GM21381 (cell line): ENCODE measurements at regions not wholly inside any gene's neighbourhood (a gene's known extent, or its start where the extent isn't known, plus 50 kb on each side); places are given as distances from the start of the nearest gene placed in this dataset.

ENCODE experiments used
- ATAC-seq: cut with Tn5 transposase; IDR thresholded peaks from one replicate; pipeline ENCODE4 v1.9.1; 2021; ENCODE audit warnings: mild to moderate bottlenecking, moderate library complexity; ENCODE audit not compliant: unreplicated experiment

DNA sequence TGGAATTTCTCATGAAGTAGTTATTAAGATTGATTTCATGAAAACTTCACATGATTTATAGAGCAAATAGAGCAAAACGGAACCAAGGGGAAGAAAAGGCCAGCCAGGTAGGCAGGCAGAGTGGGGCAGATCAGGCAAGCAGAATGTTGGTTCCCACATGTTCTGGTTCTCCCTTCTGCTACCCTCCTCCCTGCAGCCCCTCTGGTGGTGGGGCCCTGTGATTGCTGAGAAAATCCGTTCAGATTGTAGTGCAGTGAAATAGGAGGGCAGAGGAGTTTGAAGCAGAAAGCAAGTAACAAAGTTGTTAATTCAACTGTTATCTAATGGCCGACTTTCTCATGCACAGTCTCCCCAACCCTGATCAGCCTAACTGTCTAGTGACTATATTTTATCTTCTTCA lies 185.3 kb downstream of the MID1IP1 start:
- ATAC-seq: no peak

DNA sequence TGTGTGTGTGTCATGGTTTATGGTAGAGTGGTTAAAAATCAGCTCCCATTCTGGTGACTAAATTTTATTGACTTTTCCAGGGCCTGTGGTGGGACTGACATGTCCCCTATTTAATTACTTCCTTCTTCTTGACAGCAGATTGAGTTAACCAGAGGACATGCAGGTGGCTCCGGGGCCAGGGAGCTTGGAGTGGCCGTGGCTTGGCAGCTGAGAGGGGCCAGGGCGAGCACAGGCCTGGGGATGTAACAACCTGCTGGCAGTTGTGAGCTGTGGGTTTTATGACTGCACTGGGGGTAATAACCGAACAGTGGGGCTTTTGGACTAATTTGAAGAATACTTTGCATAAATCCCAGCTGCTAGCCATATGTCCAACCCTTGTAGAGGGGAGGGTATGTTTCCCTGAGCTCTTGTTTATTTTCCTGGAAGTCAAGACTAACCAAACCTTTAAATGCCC lies 186.0 kb downstream of the MID1IP1 start:
- ATAC-seq: no peak

DNA sequence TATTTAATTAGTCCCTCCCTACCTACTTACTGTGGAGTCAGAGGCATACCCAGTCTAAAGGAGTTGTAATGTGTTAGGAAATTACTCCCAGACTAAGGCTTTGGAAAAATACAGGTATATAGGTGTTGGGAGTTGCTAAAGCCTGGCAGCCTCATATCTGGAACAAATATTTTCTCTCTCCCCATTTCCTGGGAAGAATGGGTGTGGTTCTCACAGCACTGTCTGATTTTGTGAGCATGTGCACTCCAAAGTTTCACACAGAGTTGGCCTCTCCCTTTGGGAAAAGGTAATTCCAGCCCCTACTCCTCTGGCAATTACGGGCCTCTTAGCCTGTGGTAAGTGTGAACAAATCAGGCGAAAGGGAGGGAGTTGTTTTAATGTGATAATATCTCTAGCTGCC lies 187.0 kb downstream of the MID1IP1 start:
- ATAC-seq: no peak

DNA sequence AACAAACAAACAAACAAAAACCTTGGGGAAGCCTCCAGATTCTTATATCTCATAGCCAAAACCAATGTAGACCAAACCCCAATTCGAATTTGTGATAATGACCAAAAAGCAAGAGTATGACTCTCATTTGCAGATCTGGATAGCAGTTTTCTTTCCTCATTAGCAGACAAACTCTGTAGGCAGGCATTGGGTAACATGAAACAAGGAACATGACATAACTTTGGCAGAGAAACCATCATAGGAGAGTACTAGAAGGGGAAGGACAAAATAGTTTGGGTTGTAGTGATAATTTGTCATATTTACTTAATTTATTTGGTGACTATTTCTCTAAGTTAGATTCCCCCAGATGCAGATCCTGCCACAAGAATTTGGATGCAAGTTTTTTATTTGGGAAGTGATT lies 187.8 kb downstream of the MID1IP1 start:
- ATAC-seq: no peak

DNA sequence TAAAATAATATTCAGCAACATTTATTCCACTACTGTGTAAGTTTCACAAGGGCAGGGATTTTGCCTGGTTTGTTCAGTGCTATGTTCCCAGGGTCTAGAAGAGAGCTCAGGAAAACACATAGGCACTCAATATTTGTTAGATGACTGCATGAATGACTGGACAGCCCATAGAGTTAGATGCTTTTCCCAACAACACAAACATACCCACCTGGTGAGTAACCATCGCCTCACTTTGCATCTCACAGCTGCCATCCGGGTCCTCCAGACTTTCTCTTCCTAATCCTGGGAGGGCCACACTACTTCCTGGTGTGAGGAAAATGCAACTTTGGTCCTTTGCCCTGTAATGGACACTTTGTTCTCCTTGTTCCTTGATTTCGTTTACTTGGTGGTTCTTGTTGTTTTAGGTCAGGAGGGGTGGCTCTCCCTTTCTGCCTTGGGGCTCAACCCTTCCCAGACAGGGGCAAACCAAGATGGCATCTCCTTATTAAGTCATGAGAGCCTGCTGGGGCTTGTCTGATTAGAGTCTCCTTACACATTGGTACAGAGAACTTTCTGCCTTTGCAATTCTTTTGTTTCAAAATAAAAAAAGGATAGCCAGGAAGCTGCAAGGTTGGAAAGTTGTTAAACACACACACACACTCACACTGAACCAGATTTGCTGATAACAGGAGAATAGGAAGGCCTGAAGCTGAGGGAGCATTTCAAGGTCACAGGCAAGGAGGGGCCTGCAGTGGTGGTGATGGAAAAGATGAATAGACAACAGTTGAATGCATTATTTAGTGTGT lies 190.6 kb downstream of the MID1IP1 start:
- ATAC-seq: no peak

DNA sequence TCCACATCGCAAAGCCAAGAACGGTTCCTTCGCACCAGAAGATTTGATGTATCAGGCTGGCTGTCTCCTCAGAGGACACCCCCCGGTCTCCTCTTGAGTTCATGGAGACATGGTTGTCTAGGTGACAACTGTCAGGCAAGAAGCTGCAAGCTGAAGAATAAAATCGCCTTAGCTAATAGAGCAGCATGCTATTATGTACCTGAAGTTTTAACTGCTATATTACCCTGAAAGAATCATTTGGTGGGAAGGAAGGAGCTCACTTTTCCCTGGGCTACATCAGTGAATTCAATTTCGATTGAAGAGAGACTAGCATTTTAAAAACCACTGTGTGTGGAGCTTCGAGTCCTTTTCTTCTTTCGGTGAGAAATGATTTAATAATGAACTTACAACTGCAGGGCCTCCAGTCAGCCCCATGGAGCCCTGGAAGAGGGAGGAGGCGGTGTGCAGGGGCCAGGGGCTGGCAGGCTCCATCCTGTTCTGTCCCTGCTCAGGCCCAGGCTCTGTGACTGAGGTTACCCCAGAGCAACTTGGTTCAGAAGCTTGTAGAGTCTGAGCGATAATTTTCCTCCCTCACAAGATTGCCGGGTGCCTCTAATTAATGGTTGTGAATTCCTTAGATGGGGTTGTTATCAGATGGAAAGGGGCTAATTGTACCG lies 191.3 kb downstream of the MID1IP1 start:
- ATAC-seq: no peak

DNA sequence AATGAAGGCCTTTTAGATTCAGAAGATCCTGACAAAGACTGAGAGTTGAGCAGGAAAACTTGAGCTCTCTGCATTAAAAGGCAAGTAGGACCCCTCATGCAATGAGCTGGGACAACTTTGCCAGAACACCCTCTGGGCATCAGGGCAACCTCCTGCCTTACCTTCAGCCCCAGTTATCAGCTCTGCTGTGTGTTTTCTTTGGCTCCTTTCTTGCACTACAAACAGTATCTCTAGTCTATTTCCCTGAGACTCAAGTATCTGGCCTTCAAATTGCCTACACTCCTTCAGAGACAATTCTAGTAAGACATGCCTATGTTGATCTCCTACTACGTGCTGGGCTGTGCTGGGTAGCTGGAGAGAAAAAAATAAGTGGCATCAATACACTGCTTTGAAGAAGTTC lies 192.2 kb downstream of the MID1IP1 start:
- no peak for ATAC-seq

DNA sequence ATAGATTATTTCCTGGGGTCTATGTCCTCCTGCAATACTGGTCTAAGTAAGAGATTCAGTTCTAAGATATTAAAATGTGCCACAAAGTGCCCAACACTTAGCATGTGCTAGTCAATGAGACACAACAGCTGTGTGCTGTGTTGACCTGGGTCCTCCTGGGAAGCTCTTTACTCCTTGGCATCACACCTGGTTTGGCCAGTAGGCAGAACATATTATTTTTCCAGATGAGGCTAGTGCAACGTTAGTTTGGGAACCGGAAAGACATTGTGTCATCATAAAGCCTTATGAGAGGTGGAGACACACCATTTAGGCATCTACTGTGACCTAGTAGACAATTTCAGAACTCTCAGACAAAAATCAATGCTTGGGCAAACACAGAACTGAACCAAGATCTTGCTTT lies 197.8 kb downstream of the MID1IP1 start:
- ATAC-seq: no peak

DNA sequence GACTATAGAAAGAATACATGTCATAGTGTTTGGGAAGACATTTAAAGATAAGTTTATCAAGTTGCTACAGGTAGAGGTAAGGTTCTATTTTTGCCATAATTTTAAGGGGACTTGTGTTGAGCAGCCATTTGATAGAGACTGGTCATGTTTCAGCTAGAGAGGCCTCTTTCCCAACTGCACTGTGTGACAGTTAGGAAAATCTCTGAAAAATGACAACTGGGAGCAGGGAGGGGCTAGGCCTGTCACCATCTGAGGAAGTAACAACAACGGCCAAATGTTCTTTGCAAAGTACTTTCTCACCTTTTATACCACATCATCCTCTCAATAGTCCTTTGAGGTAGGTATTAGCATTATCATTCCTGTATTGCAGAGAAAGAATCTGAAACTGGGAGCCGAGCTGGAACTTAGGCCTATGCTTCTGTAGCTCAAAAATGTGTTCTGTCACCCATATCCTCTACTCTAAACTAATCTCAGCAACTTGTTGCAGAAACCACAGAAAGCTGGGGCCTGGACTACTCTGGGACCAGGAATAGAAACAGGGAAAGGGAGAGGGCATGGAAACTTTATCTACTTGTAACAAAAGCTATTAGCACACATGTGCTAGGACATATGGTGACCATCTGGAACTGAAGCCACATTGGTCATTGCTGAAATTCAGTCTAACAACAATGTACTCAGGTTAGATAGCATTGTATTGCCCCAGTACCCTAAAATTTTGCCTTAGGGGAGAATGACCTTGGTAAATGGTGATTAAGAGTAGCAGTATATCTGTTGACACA lies 198.9 kb downstream of the MID1IP1 start:
- ATAC-seq: no peak

DNA sequence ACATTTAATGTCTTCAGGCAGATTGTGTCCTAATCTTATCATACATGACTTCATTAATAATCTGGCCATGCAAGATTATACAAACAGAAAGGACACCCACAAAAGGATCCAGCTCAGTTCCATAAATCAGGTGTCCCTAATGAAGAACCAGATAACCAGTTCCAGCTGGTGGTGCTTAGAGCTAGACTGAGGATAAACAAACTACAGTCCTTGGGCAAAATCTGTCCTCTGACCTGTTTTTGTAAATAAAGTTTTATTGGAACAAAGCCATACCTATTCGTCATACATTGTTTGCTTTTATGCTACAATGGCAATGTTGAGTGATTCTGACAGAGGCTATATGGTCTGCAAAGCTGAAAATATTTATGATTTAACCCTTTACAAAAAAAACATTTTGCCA lies 199.5 kb downstream of the MID1IP1 start:
- no peak for ATAC-seq

DNA sequence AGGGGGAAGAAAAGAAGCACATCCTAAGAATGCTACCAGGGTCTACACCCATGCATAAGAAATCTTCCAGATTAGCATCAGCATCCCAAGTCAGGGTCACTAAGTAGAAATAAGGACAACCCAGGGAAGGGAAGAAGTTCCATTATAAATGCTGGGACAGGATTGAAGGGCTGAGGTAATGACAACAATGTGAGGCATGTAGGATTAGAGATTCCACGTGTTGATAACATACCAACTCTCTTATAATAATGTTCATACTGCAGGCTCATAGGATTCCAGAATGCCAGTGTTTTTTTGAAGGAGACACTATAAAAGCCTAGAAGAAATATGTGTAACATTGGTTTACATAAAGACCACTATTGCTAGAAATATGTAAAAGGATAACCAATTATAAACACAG lies 201.2 kb downstream of the MID1IP1 start:
- no peak for ATAC-seq

DNA sequence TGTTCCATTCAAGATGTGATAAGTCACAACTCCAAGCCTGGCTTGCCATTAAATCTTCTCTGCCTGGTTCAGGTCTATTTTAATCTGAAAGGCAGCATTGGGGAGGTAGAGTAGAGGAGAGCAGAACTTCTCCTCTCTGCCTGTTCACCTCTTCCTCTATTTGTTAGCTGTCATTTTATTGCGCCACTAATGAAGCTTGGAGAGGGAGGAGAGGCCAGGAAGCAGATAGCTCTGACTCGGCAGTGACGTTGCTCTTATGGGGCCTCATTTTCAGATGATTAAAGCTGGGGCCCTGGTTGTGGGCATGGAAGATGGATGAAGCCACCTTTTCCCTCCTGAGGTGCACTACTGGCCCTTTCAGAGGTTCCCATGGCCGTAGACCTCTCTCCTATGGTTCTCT lies 207.3 kb downstream of the MID1IP1 start:
- ATAC-seq: no peak

DNA sequence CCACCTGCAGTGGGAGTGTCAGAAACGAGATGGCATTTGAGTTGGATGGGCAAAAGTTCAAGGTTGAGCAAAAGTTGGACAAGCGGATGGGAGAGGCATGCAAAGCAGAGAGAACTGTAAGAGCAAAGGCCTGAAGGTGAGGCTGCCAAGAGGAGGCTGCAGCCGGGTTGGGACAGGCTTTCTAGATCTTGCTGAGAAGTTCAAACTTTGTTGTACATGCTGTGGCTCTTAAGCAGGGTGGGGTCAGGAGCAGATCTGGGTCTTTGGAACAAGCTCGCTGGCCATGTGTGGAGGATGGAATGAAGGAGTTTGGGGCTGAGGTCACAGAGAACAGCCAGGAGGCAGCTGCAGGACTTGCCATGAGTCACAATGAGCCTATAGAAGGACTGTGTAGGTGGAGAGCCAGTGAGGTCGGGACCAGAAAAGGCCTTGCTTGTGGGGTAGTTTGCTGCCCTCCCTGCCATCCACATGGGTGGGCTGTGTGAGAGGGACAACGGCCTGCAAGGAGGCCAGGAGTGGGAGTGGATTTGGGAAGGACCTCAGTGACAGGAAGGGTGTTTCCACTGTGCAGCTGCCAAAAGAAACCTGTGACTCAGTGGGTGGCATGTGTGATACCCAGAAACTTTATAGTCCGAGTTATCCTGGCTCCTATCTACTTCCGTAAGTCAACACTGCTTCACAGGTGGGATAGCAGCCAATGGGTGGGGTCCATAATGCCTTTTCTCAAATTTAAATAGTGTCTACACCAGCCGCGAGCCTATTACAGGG lies 210.4 kb downstream of the MID1IP1 start:
- no peak for ATAC-seq

DNA sequence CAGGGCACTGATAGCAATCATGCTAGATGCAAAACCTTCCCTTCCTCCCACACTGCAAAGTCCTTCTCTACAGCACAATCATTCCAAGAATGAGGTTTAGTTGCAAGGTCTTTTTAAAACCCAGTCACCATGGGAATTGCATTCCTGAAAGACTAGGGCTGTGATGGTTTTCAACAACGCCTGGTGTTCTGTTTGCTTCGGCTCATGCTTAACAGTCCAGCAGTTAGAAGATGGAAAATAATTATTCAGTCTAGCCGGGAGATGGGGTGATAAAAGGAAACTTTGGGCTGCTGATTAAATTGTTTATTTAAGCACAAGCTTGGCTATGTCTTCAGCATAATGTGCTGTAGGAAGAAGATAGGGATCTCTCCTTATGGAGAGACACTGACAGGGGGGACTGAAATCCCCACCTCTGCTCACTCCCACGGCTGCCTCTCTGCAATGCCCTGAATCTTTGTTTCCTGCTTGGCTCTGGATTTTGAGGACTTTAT lies 211.4 kb downstream of the MID1IP1 start:
- ATAC-seq: no peak

DNA sequence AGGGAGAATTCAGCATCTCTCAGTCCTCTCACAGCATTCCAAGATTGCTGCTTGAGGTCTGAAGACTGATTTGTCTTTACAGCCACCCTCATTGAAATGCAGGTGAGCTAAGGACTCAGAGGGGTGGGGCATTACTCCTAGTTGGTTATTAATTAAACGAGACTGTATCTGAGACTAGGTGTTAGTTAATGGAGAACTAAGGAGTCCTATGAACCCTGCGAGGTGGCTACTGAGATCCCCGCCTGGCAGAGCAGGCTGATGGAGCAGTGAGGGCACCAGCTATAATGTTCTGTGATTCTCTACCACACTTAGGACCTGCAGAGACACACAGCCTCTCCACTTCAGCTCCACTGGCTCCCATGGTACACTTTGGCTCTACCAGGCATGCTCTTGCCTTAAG lies 215.3 kb downstream of the MID1IP1 start:
- ATAC-seq: no peak

DNA sequence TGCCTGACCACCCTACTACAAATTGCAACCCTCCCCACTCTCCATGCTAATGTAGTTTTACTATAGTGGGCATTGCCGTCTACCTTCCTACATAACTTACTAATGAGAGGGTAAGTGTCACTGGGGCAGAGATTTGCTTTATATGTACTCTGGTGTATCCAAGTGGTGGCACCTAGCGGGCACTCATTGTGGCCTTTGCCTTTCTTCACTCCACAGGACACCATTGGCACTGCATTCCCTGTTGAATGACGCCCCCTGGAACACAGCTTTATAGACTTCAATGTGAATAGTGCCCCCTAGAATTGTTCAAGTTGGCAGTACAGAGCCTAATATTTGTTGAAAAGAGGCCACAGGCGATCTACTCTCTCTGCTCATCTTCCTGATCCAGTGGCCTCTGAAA lies 215.8 kb downstream of the MID1IP1 start:
- ATAC-seq: no peak

DNA sequence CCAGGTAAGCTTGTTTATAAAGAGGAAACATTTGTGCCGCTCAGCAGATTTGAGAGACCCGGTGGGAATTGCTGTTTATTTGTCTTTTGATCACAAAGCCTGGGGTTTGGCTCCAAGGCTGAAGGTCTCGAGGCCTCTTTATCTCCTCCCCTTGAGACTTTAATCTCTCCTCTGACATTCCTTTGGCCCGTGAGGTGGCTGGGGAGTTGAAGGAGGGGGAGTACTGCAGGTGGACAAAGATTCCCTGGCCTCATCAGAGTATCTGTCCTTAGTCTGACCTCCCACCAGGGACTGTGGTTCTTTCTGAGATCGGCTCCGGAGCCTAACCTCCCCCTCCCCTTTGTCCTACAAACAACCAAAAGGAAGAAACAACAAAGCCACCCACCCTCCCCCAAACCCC lies 216.5 kb downstream of the MID1IP1 start:
- ATAC-seq: no peak

DNA sequence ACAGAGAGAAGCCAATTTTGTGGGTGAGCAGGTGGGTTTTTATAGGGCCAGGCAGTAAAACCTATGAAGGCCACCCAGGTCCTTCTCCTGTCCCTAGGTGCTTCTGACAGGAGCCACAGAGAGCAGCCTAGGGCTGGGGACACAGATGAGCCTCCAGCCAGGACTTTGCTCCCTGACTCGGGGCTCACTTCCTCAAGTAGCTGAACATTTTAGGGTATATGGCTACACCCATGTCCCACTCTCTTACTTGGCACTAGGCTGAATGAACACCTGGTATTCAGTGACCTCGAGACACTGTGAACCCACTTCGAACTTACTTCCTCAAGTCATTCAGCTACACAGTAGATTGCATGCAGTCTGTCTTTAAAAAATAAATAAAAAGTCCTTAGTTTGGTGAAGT lies 217.3 kb downstream of the MID1IP1 start:
- no peak for ATAC-seq

DNA sequence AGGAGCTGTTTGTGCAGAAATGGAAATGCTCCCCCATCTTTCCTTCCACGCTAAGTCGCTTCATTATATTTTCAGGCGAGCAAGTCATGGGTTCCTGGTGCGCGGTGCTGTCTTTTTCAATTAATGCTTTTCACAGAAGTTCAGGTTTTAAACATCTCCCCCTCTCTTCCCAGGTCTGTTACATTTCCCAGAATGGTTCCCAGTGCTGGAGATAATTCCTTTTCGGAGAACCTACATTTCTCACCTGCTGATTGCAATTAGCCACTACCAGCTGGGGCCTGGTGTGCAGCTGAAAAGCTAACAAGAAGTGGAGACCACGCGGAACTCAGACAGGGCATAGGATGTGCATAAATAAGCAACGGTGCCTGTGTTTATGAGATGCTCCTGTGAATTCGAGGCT lies 217.8 kb downstream of the MID1IP1 start:
- ATAC-seq: no peak

DNA sequence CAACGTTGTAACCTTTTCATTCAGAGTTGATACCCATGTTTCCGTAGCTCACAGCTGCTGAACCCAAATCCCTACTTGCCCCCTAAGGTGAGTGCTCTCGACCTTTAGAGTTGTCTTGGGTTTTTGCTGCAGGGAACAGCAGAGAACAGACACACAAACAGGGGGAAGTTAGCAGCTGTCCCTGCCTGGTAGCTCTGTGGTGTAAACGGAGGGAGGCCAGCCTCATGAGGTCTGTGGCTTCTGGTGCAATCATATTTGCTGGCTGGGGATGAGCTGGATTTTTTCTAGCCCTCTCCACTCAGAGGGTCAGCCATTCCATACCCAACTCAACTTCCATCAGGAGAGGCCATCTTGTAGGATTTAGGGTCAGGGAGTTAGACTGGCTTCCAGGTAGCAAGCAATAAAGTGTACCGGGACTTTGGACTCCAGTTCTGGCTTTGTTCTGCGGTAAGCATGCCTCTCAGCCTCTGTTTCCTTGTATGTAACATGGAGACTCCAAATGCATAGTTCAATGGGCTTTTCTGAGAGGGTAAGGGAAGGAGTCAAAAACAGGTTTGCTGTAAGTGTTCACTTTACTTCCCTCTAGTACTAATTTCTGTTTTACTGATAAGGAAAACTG lies 218.9 kb downstream of the MID1IP1 start:
- no peak for ATAC-seq

DNA sequence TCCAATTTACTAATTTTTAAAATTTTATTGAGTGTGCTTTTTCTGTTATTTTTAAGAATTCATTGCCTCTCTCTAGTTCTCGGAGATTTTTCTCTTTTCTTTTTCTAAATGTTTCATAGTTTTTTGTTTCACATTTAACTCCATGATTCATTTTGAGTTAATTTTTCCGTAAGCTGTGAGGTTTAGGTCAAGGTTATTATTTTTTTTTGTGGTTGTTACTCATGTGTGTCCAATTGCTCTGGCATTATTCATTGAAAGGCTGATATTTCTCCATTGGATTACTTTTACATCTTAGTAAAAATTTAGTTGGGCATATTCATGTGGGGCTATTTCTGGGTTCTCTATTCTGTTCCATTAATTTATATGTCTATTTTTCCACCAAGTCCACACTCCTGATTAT lies 220.8 kb downstream of the MID1IP1 start:
- ATAC-seq: no peak
